ENCODE measurements at regions not wholly inside any gene's neighbourhood (a gene's known extent, or its start where the extent isn't known, plus 50 kb on each side); places are given as distances from the start of the nearest gene placed in this dataset.

DNA sequence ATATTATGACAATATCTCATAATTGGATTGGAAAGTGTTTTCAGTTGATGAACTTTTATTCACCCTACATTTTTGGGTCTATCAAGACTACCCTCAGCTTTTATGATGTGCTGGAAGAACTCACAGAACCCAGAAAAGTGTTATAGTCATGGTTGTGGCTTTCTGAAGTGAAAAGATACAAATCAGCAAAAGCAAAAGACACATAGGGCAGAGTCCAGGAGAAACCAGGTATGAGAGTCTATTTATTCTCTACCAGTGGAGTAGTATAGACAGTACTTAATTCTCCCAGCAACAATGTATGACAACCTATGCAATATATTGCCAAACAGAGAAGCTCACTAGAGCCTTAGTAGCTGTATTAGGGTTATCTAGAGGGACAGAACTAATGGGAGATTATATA lies 280.4 kb upstream of the TTC14 start:
- Histone ChIP-seq H3K4me1 (ENCODE audit: control insufficient read depth, insufficient read depth, low read length) (peaks cover 20% of the 10 kb centered on the region), H3K9me3 (replicated peaks; ENCODE audit: low read length) (no peaks in the 10 kb centered on the region), H3K4me2 (ENCODE audit: low read length) (no peak overlapping the region), H3K4me3 (ENCODE audit: low read length) (no peak overlapping the region), H3K27me3 (ENCODE audit: control insufficient read depth, insufficient read depth, low read length) (no peaks in the 10 kb centered on the region), H3K9ac (ENCODE audit: low read depth, low read length) (no peak overlapping the region), H3K36me3 (ENCODE audit: insufficient read depth, low read length) (no peaks in the 10 kb centered on the region)

GRCh38 chr3:180322829-180323228 lies 279.1 kb upstream of the TTC14 start:
- Histone ChIP-seq H3K9me3 (replicated peaks; ENCODE audit: low read length) (no peaks in the 10 kb centered on the region), H3K4me1 (ENCODE audit: control insufficient read depth, insufficient read depth, low read length) (peaks cover 20% of the 10 kb centered on the region), H3K27me3 (ENCODE audit: control insufficient read depth, insufficient read depth, low read length) (no peaks in the 10 kb centered on the region), H3K4me2 (ENCODE audit: low read length) (no peak overlapping the region), H3K4me3 (ENCODE audit: low read length) (no peak overlapping the region), H3K36me3 (ENCODE audit: insufficient read depth, low read length) (no peaks in the 10 kb centered on the region), H3K9ac (ENCODE audit: low read depth, low read length) (no peak overlapping the region)

GRCh38 chr3:180324791-180325190 lies 277.2 kb upstream of the TTC14 start:
- H3K9me3 ChIP-seq (replicated peaks; ENCODE audit: low read length): no peaks in the 10 kb centered on the region
- H3K27me3 ChIP-seq (ENCODE audit: control insufficient read depth, insufficient read depth, low read length): no peaks in the 10 kb centered on the region
- H3K4me3 ChIP-seq (ENCODE audit: low read length): no peak overlapping the region
- no peak overlapping the region for H3K4me2 ChIP-seq (ENCODE audit: low read length)
- H3K4me1 ChIP-seq (ENCODE audit: control insufficient read depth, insufficient read depth, low read length): peaks cover 11% of the 10 kb centered on the region
- H3K9ac ChIP-seq (ENCODE audit: low read depth, low read length): no peak overlapping the region
- no peaks in the 10 kb centered on the region for H3K36me3 ChIP-seq (ENCODE audit: insufficient read depth, low read length)

DNA sequence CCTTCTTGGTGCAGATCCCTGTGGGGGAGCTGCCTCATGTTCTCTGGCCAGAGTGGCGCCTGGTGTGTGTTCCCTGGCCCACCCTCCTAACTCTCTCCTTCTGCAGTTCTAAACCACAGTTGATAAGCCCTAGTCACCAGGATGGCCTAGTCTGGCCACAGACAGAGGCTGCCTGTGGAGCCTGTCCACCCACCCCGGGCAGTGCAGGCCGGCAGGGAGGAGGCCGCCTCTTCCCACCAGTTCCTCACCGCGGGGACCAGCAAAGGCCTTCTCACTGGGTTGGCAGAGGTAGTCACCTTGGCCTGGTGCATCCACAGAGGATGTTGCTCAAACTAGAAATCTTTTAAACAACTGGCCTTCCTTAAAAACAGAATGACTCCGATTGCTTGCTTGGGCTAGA lies 276.4 kb upstream of the TTC14 start:
- Histone ChIP-seq H3K36me3 (ENCODE audit: insufficient read depth, low read length) (no peaks in the 10 kb centered on the region), H3K4me2 (ENCODE audit: low read length) (no peak overlapping the region), H3K9me3 (replicated peaks; ENCODE audit: low read length) (no peaks in the 10 kb centered on the region), H3K27me3 (ENCODE audit: control insufficient read depth, insufficient read depth, low read length) (no peaks in the 10 kb centered on the region), H3K4me3 (ENCODE audit: low read length) (no peak overlapping the region), H3K4me1 (ENCODE audit: control insufficient read depth, insufficient read depth, low read length) (peaks cover 4% of the 10 kb centered on the region), H3K9ac (ENCODE audit: low read depth, low read length) (no peak overlapping the region)

- Histone ChIP-seq H3K4me1 (ENCODE audit: control insufficient read depth, insufficient read depth, low read length) (peaks cover under 1% of the 10 kb centered on the region), H3K27me3 (ENCODE audit: control insufficient read depth, insufficient read depth, low read length) (no peaks in the 10 kb centered on the region), H3K36me3 (ENCODE audit: insufficient read depth, low read length) (no peaks in the 10 kb centered on the region), H3K4me2 (ENCODE audit: low read length) (no peak overlapping the region), H3K9me3 (replicated peaks; ENCODE audit: low read length) (no peaks in the 10 kb centered on the region), H3K4me3 (ENCODE audit: low read length) (no peak overlapping the region), H3K9ac (ENCODE audit: low read depth, low read length) (no peak overlapping the region)
These were observed 276.0 kb upstream of the TTC14 start for GRCh38 chr3:180325958-180326357.

GRCh38 chr3:180329187-180329586 lies 272.8 kb upstream of the TTC14 start:
- no peaks in the 10 kb centered on the region for H3K36me3 ChIP-seq (ENCODE audit: insufficient read depth, low read length)
- H3K4me2 ChIP-seq (ENCODE audit: low read length): no peak overlapping the region
- no peaks in the 10 kb centered on the region for H3K27me3 ChIP-seq (ENCODE audit: control insufficient read depth, insufficient read depth, low read length)
- no peak overlapping the region for H3K4me3 ChIP-seq (ENCODE audit: low read length)
- H3K9me3 ChIP-seq (replicated peaks; ENCODE audit: low read length): no peaks in the 10 kb centered on the region
- no peak overlapping the region for H3K9ac ChIP-seq (ENCODE audit: low read depth, low read length)
- H3K4me1 ChIP-seq (ENCODE audit: control insufficient read depth, insufficient read depth, low read length): no peaks in the 10 kb centered on the region

DNA sequence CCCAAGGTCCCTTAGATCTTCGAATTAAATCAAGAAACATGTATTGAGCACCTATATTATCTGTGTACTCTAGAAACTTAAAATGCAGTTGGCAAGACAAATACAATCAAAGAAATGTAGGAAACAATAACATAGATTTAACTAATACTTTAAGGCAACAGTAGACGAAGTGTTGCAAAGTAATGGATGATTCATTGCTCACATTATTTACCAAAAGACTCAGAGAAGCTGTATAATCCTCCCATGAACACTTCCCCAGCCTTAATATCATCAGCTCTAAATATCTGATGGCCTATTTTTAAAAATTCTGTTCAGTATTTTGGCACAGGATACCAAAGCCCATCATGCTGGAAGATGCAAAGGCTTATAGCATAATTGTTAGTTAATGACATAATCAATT lies 272.1 kb upstream of the TTC14 start:
- H3K4me3 ChIP-seq (ENCODE audit: low read length): no peak overlapping the region
- H3K36me3 ChIP-seq (ENCODE audit: insufficient read depth, low read length): no peaks in the 10 kb centered on the region
- H3K9ac ChIP-seq (ENCODE audit: low read depth, low read length): no peak overlapping the region
- H3K27me3 ChIP-seq (ENCODE audit: control insufficient read depth, insufficient read depth, low read length): no peaks in the 10 kb centered on the region
- no peaks in the 10 kb centered on the region for H3K9me3 ChIP-seq (replicated peaks; ENCODE audit: low read length)
- no peak overlapping the region for H3K4me2 ChIP-seq (ENCODE audit: low read length)
- no peaks in the 10 kb centered on the region for H3K4me1 ChIP-seq (ENCODE audit: control insufficient read depth, insufficient read depth, low read length)

- Histone ChIP-seq H3K27me3 (ENCODE audit: control insufficient read depth, insufficient read depth, low read length) (no peaks in the 10 kb centered on the region), H3K4me1 (ENCODE audit: control insufficient read depth, insufficient read depth, low read length) (no peaks in the 10 kb centered on the region), H3K9me3 (replicated peaks; ENCODE audit: low read length) (no peaks in the 10 kb centered on the region), H3K4me2 (ENCODE audit: low read length) (no peak overlapping the region), H3K9ac (ENCODE audit: low read depth, low read length) (no peak overlapping the region), H3K4me3 (ENCODE audit: low read length) (no peak overlapping the region), H3K36me3 (ENCODE audit: insufficient read depth, low read length) (no peaks in the 10 kb centered on the region)
These were observed 271.5 kb upstream of the TTC14 start for GRCh38 chr3:180330440-180330839.

DNA sequence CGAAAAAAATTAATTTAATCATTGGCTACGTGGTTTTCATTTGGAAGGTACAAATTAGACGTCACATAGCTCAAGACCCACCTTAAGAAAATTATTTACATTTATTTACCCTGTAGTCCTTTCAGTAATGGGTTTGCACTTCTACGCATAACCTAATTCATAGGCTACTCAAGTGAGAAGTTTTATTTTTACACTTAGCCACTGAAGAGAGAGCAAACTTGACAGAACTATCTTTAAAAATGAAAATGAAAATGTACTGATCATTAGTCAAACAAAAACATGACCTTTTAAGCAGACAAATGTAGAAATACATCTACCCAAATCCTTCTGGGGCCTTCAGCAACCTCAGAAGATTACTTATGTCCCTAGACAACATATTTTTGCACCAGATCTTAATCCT lies 269.4 kb upstream of the TTC14 start:
- no peak overlapping the region for H3K4me2 ChIP-seq (ENCODE audit: low read length)
- H3K9ac ChIP-seq (ENCODE audit: low read depth, low read length): no peak overlapping the region
- H3K27me3 ChIP-seq (ENCODE audit: control insufficient read depth, insufficient read depth, low read length): no peaks in the 10 kb centered on the region
- H3K36me3 ChIP-seq (ENCODE audit: insufficient read depth, low read length): no peaks in the 10 kb centered on the region
- no peaks in the 10 kb centered on the region for H3K9me3 ChIP-seq (replicated peaks; ENCODE audit: low read length)
- H3K4me1 ChIP-seq (ENCODE audit: control insufficient read depth, insufficient read depth, low read length): no peaks in the 10 kb centered on the region
- no peak overlapping the region for H3K4me3 ChIP-seq (ENCODE audit: low read length)

DNA sequence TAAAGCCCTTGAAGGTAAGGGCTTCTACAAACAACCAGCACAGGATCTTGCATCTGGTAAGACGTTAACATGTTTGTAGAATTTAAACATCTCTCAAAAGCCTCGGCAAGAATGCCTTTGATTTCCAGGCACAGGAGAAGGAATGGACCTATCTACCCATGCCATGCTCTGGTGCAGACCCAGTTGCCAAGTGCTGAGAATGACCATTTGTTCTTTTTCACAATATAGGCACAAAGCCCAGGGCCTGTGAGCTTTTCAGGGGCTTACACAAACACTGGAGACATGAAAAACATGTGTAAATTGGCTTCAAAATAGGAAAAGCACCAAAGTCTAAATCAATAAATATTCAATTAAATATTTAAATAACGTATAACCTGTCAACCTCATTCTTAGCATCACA lies 266.9 kb upstream of the TTC14 start:
- Histone ChIP-seq H3K9me3 (replicated peaks; ENCODE audit: low read length) (no peaks in the 10 kb centered on the region), H3K4me1 (ENCODE audit: control insufficient read depth, insufficient read depth, low read length) (no peaks in the 10 kb centered on the region), H3K36me3 (ENCODE audit: insufficient read depth, low read length) (no peaks in the 10 kb centered on the region), H3K9ac (ENCODE audit: low read depth, low read length) (no peak overlapping the region), H3K27me3 (ENCODE audit: control insufficient read depth, insufficient read depth, low read length) (no peaks in the 10 kb centered on the region), H3K4me3 (ENCODE audit: low read length) (no peak overlapping the region), H3K4me2 (ENCODE audit: low read length) (no peak overlapping the region)

DNA sequence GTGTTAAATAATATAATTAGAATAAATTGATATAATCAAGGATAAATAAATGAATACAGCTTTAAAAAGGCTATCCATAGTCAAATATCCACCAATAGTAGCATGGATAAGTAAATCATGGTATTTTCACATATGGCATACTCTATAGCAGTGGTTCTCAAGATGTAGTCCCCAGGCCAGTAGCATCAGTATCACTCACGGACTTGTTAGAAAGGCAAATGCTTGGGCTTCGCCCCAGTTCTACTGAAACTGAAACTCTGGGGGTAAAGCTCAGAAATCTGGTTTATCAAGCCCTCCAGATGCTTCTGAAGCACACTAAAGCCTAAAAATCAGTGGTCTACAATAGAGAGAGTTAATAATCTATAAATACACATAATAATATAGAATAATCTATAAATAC lies 261.6 kb upstream of the TTC14 start:
- no peaks in the 10 kb centered on the region for H3K4me1 ChIP-seq (ENCODE audit: control insufficient read depth, insufficient read depth, low read length)
- no peak overlapping the region for H3K9ac ChIP-seq (ENCODE audit: low read depth, low read length)
- no peak overlapping the region for H3K4me2 ChIP-seq (ENCODE audit: low read length)
- no peak overlapping the region for H3K4me3 ChIP-seq (ENCODE audit: low read length)
- H3K27me3 ChIP-seq (ENCODE audit: control insufficient read depth, insufficient read depth, low read length): no peaks in the 10 kb centered on the region
- no peaks in the 10 kb centered on the region for H3K9me3 ChIP-seq (replicated peaks; ENCODE audit: low read length)
- H3K36me3 ChIP-seq (ENCODE audit: insufficient read depth, low read length): no peaks in the 10 kb centered on the region

GRCh38 chr3:180341516-180341915 lies 260.4 kb upstream of the TTC14 start:
- H3K9me3 ChIP-seq (replicated peaks; ENCODE audit: low read length): no peaks in the 10 kb centered on the region
- no peak overlapping the region for H3K9ac ChIP-seq (ENCODE audit: low read depth, low read length)
- H3K4me3 ChIP-seq (ENCODE audit: low read length): no peak overlapping the region
- H3K27me3 ChIP-seq (ENCODE audit: control insufficient read depth, insufficient read depth, low read length): no peaks in the 10 kb centered on the region
- H3K4me1 ChIP-seq (ENCODE audit: control insufficient read depth, insufficient read depth, low read length): no peaks in the 10 kb centered on the region
- H3K36me3 ChIP-seq (ENCODE audit: insufficient read depth, low read length): no peaks in the 10 kb centered on the region
- H3K4me2 ChIP-seq (ENCODE audit: low read length): no peak overlapping the region

All from skeletal muscle satellite cell (primary cell).